Left ventricle myocardium inferior (tissue), 1 donor: ENCODE measurements at regions not wholly inside any gene's neighbourhood (a gene's known extent, or its start where the extent isn't known, plus 50 kb on each side); places are given as distances from the start of the nearest gene placed in this dataset.

Experiments
- DNase-seq: peaks from one replicate; pipeline ENCODE4 v3.0.0-alpha.2; 2020
- H3K27ac ChIP-seq: fragments of 200-600 bp; replicated peaks from 2 replicates; pipeline ENCODE4 v1.8.0; 2021
- H3K27me3 ChIP-seq: fragments of 200-600 bp; 2 replicates; pipeline ENCODE4 v1.8.0; 2021; ENCODE audit warnings: low read depth
- H3K36me3 ChIP-seq: fragments of 200-600 bp; 2 replicates; pipeline ENCODE4 v1.8.0; 2021
- H3K4me1 ChIP-seq: fragments of 200-600 bp; 2 replicates; pipeline ENCODE4 v1.8.0; 2021
- H3K4me3 ChIP-seq: fragments of 200-600 bp; 2 replicates; pipeline ENCODE4 v1.8.0; 2021; ENCODE audit warnings: mild to moderate bottlenecking, moderate library complexity
- H3K9me3 ChIP-seq: fragments of 200-600 bp; replicated peaks from 2 replicates; pipeline ENCODE4 v1.8.0; 2021
- intact Hi-C: fragments of 100-400 bp; cut with micrococcal nuclease; formaldehyde crosslinking; loops from one replicate; pipeline ENCODE4 v1.11.0; 2022
- TF ChIP-seq, protein P1 (sequence below): fragments of 200-600 bp; IDR thresholded peaks from 2 replicates; pipeline ENCODE4 v1.8.0; 2021; ENCODE audit warnings: antibody characterized with exemption, mild to moderate bottlenecking, borderline replicate concordance
- donor health status: DM: no; HTN: yes; CAD: no; lungs with severe emphysema.

- no peaks in the 10 kb centered on the region for H3K36me3 ChIP-seq
- intact Hi-C loops: no loop called here
- no peak overlapping the region for H3K4me3 ChIP-seq
- no peak overlapping the region for H3K27ac ChIP-seq
- TF ChIP-seq, protein P1, sequence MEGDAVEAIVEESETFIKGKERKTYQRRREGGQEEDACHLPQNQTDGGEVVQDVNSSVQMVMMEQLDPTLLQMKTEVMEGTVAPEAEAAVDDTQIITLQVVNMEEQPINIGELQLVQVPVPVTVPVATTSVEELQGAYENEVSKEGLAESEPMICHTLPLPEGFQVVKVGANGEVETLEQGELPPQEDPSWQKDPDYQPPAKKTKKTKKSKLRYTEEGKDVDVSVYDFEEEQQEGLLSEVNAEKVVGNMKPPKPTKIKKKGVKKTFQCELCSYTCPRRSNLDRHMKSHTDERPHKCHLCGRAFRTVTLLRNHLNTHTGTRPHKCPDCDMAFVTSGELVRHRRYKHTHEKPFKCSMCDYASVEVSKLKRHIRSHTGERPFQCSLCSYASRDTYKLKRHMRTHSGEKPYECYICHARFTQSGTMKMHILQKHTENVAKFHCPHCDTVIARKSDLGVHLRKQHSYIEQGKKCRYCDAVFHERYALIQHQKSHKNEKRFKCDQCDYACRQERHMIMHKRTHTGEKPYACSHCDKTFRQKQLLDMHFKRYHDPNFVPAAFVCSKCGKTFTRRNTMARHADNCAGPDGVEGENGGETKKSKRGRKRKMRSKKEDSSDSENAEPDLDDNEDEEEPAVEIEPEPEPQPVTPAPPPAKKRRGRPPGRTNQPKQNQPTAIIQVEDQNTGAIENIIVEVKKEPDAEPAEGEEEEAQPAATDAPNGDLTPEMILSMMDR: no peak
- no peaks in the 10 kb centered on the region for H3K4me1 ChIP-seq
- DNase-seq: no peak
- H3K9me3 ChIP-seq: no peaks in the 10 kb centered on the region
- no peaks in the 10 kb centered on the region for H3K27me3 ChIP-seq
Measured at GRCh38 chr3:150300852-150301517, 107.1 kb upstream of the TSC22D2 start.

GRCh38 chr3:150300388-150300787 is 107.7 kb upstream of the TSC22D2 start:
- H3K4me1 ChIP-seq: no peaks in the 10 kb centered on the region
- intact Hi-C loops: no loop called here
- no peak overlapping the region for H3K4me3 ChIP-seq
- H3K27ac ChIP-seq: no peak overlapping the region
- no peaks in the 10 kb centered on the region for H3K27me3 ChIP-seq
- TF ChIP-seq, protein P1: no peak
- H3K36me3 ChIP-seq: no peaks in the 10 kb centered on the region
- no peaks in the 10 kb centered on the region for H3K9me3 ChIP-seq
- DNase-seq: no peak

DNA sequence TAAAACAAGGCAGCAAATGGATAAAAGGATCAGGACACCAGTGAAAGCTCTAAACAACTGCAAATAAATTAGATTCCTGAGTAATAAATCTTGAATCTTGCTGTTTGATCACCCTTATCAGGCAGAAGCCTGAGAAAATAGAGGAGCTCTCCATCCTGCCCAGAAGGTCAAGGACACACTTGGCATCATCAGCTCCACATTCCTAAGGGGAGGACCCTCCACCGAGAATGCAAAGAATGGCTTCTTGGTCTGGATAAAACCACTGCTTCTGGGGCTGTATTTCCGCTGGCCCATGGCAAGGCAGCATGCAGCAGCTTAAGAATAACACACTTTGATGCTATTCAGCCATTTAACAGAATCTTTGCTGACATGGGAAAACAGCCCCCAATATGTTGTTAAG is 108.9 kb upstream of the TSC22D2 start:
- H3K9me3 ChIP-seq: no peaks in the 10 kb centered on the region
- no peaks in the 10 kb centered on the region for H3K27me3 ChIP-seq
- no peak overlapping the region for H3K4me3 ChIP-seq
- no peaks in the 10 kb centered on the region for H3K4me1 ChIP-seq
- H3K36me3 ChIP-seq: no peaks in the 10 kb centered on the region
- DNase-seq: no peak
- TF ChIP-seq, protein P1: no peak
- intact Hi-C loops: no loop called here
- no peak overlapping the region for H3K27ac ChIP-seq

GRCh38 chr3:150296966-150297365 is 111.1 kb upstream of the TSC22D2 start:
- no peak for DNase-seq
- H3K4me3 ChIP-seq: no peak overlapping the region
- intact Hi-C loops: no loop called here
- no peaks in the 10 kb centered on the region for H3K36me3 ChIP-seq
- no peaks in the 10 kb centered on the region for H3K9me3 ChIP-seq
- H3K4me1 ChIP-seq: no peaks in the 10 kb centered on the region
- no peak overlapping the region for H3K27ac ChIP-seq
- TF ChIP-seq, protein P1: no peak
- no peaks in the 10 kb centered on the region for H3K27me3 ChIP-seq

GRCh38 chr3:150296123-150296735 is 111.9 kb upstream of the TSC22D2 start:
- DNase-seq: no peak
- H3K27me3 ChIP-seq: no peaks in the 10 kb centered on the region
- H3K27ac ChIP-seq: no peak overlapping the region
- H3K4me3 ChIP-seq: no peak overlapping the region
- intact Hi-C loops: no loop called here
- H3K9me3 ChIP-seq: no peaks in the 10 kb centered on the region
- H3K4me1 ChIP-seq: no peaks in the 10 kb centered on the region
- TF ChIP-seq, protein P1: no peak
- H3K36me3 ChIP-seq: no peaks in the 10 kb centered on the region
